ENCODE measurements at regions not wholly inside any gene's neighbourhood (a gene's known extent, or its start where the extent isn't known, plus 50 kb on each side); places are given as distances from the start of the nearest gene placed in this dataset.

GRCh38 chr14:41096131-41096530, 510.5 kb upstream of the LRFN5 start:
- TF ChIP-seq CTCF (IDR thresholded peaks at IDR 0.05): no peak
- no peak for TF ChIP-seq MAX (IDR thresholded peaks at IDR 0.05; ENCODE audit: low read depth)
- TF ChIP-seq GATA2 (CRISPR knock-in tag; IDR thresholded peaks at IDR 0.05): no peak
- TF ChIP-seq PBX3 (IDR thresholded peaks at IDR 0.05): no peak
- TF ChIP-seq RAD21 (IDR thresholded peaks at IDR 0.05; ENCODE audit: low read length): no peak
- no peak for TF ChIP-seq EP300 (IDR thresholded peaks at IDR 0.05; ENCODE audit: borderline replicate concordance in 1 of 2, low read depth in 1 of 2, low read length in 1 of 2)
- no peak for TF ChIP-seq FOXJ3 (CRISPR knock-in tag; IDR thresholded peaks at IDR 0.05)
- no peak for TF ChIP-seq POLR2AphosphoS5 (IDR thresholded peaks at IDR 0.05; ENCODE audit: low read depth, low read length)
- no peak for TF ChIP-seq YY1 (IDR thresholded peaks at IDR 0.05; ENCODE audit: low read depth)
